Body of pancreas (tissue), 4 donors: ENCODE measurements at regions not wholly inside any gene's neighbourhood (a gene's known extent, or its start where the extent isn't known, plus 50 kb on each side); places are given as distances from the start of the nearest gene placed in this dataset.

Experiments used
- CTCF ChIP-seq, 7 experiments: fragments of 450-650 bp in 4 of 7; fragments of 200-600 bp in 3 of 7; sonication (generic) in 3 of 7; IDR thresholded peaks; one replicate each; pipeline ENCODE4 v1.5.1; 2016 to 2019; ENCODE audit warnings: antibody characterized with exemption in 7 of 7
- POLR2A ChIP-seq, 3 donors: fragments of 450-650 bp; IDR thresholded peaks; one replicate each; pipeline ENCODE4 v1.6.1; 2016; ENCODE audit warnings: antibody characterized with exemption in 3 of 3, mild to moderate bottlenecking in 2 of 3

GRCh38 chr5:51990241-51990640 lies 607.0 kb downstream of the ISL1 start:
- TF ChIP-seq CTCF (IDR thresholded peaks at IDR 0.05): no peak
- TF ChIP-seq POLR2A (IDR thresholded peaks at IDR 0.05): no peak
